DND-41 (cell line): ENCODE measurements at regions not wholly inside any gene's neighbourhood (a gene's known extent, or its start where the extent isn't known, plus 50 kb on each side); places are given as distances from the start of the nearest gene placed in this dataset.

ENCODE experiments used
- EZH2 ChIP-seq: IDR thresholded peaks from 3 replicates; pipeline ENCODE4 v1.6.1; 2012; ENCODE audit warnings: borderline replicate concordance, low read depth, mild to moderate bottlenecking, moderate library complexity, low read length, inconsistent platforms; ENCODE audit not compliant: severe bottlenecking
- TF ChIP-seq, protein P1 (sequence below): IDR thresholded peaks from 2 replicates; pipeline ENCODE4 v1.5.1; 2012; ENCODE audit warnings: borderline replicate concordance, low read length, moderate library complexity, mild to moderate bottlenecking; ENCODE audit not compliant: poor library complexity, severe bottlenecking; ENCODE audit errors: extremely low read depth

- TF ChIP-seq, protein P1, sequence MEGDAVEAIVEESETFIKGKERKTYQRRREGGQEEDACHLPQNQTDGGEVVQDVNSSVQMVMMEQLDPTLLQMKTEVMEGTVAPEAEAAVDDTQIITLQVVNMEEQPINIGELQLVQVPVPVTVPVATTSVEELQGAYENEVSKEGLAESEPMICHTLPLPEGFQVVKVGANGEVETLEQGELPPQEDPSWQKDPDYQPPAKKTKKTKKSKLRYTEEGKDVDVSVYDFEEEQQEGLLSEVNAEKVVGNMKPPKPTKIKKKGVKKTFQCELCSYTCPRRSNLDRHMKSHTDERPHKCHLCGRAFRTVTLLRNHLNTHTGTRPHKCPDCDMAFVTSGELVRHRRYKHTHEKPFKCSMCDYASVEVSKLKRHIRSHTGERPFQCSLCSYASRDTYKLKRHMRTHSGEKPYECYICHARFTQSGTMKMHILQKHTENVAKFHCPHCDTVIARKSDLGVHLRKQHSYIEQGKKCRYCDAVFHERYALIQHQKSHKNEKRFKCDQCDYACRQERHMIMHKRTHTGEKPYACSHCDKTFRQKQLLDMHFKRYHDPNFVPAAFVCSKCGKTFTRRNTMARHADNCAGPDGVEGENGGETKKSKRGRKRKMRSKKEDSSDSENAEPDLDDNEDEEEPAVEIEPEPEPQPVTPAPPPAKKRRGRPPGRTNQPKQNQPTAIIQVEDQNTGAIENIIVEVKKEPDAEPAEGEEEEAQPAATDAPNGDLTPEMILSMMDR, result no peak
- TF ChIP-seq EZH2, result no peak
Measured at GRCh38 chr16:8476824-8477223, 113.5 kb downstream of the TMEM114 start.
